SK-N-MC (cell line): ENCODE measurements at regions not wholly inside any gene's neighbourhood (a gene's known extent, or its start where the extent isn't known, plus 50 kb on each side); places are given as distances from the start of the nearest gene placed in this dataset.

ENCODE experiments used
- EZH2 ChIP-seq: fragments of 200-600 bp; sonication (generic); IDR thresholded peaks from one replicate; pipeline ENCODE4 v1.6.1; 2017; ENCODE audit warnings: antibody characterized with exemption
- POLR2AphosphoS5 ChIP-seq: IDR thresholded peaks from 2 replicates; pipeline ENCODE4 v1.6.1; 2012; ENCODE audit warnings: mild to moderate bottlenecking, low read depth, low read length, borderline replicate concordance

- TF ChIP-seq EZH2, result no peak
- no peak for TF ChIP-seq POLR2AphosphoS5
Measured at GRCh38 chr4:100797356-100797755, 279.5 kb upstream of the EMCN start.
